ENCODE measurements at regions not wholly inside any gene's neighbourhood (a gene's known extent, or its start where the extent isn't known, plus 50 kb on each side); places are given as distances from the start of the nearest gene placed in this dataset.

DNA sequence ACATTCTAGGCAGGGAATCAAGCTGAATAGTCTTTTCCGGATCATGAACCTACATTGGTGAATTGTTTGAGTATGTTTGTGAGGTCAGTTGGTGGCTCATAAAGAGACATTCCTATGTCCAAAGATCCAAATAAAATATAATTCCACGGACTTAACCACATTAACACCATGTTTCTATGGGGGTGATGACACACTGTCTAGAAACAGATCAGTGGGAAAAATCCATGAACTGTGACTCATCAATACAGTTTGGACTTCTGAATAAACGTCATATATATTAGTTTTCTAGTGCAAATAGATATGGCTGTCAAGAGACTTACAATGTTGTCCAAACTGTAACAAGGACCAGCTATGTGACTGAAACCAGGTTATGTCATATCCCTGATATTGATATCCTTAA is 509.9 kb upstream of the TYRP1 start:
- TF ChIP-seq, protein P1, sequence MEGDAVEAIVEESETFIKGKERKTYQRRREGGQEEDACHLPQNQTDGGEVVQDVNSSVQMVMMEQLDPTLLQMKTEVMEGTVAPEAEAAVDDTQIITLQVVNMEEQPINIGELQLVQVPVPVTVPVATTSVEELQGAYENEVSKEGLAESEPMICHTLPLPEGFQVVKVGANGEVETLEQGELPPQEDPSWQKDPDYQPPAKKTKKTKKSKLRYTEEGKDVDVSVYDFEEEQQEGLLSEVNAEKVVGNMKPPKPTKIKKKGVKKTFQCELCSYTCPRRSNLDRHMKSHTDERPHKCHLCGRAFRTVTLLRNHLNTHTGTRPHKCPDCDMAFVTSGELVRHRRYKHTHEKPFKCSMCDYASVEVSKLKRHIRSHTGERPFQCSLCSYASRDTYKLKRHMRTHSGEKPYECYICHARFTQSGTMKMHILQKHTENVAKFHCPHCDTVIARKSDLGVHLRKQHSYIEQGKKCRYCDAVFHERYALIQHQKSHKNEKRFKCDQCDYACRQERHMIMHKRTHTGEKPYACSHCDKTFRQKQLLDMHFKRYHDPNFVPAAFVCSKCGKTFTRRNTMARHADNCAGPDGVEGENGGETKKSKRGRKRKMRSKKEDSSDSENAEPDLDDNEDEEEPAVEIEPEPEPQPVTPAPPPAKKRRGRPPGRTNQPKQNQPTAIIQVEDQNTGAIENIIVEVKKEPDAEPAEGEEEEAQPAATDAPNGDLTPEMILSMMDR (conservative IDR thresholded peaks at IDR 0.05; ENCODE audit: low read depth, low read length), result no peak
- no peak for TF ChIP-seq EZH2phosphoT487 (IDR thresholded peaks at IDR 0.05; ENCODE audit: borderline replicate concordance, low read length)
